Prostate gland (tissue), 2 donors: ENCODE measurements at regions not wholly inside any gene's neighbourhood (a gene's known extent, or its start where the extent isn't known, plus 50 kb on each side); places are given as distances from the start of the nearest gene placed in this dataset.

ENCODE experiments used
- DNase-seq: peaks from one replicate; pipeline ENCODE4 v3.0.0-alpha.2; 2019; ENCODE audit warnings: low spot score
- H3K27ac ChIP-seq, 2 donors: fragments of 200-600 bp; sonication (generic); 2 replicates each; pipeline ENCODE4 v1.5.1; 2017 to 2019
- H3K27me3 ChIP-seq: fragments of 200-600 bp; sonication (generic); replicated peaks from 2 replicates; pipeline ENCODE4 v1.5.1; 2019; ENCODE audit not compliant: insufficient read depth
- H3K36me3 ChIP-seq, 2 donors: fragments of 200-600 bp; sonication (generic); 1 replicate in 1 of 2; 2 replicates in 1 of 2; pipeline versions ENCODE4 v1.5.1 to v1.8.1; 2017 to 2019
- H3K4me1 ChIP-seq: fragments of 200-600 bp; sonication (generic); replicated peaks from 2 replicates; pipeline ENCODE4 v1.5.1; 2019
- H3K4me3 ChIP-seq, 2 donors: fragments of 200-600 bp; sonication (generic); 2 replicates each; pipeline ENCODE4 v1.5.1; 2017 to 2019
- H3K9me3 ChIP-seq: fragments of 200-600 bp; sonication (generic); 2 replicates; pipeline ENCODE4 v1.5.1; 2017
- POLR2A ChIP-seq: fragments of 450-650 bp; IDR thresholded peaks from one replicate; pipeline ENCODE4 v1.6.1; 2016; ENCODE audit warnings: antibody characterized with exemption, mild to moderate bottlenecking
- POLR2AphosphoS5 ChIP-seq: sonication (generic); formaldehyde crosslinking; IDR thresholded peaks from one replicate; pipeline ENCODE4 v1.6.1; 2017; ENCODE audit warnings: antibody characterized with exemption
- WGBS: methylation state at CpG from one replicate; pipeline ENCODE4 v1.1.5; 2018; 5-methylcytosine and 5-hydroxymethylcytosine counted together
- intact Hi-C: fragments of 100-400 bp; cut with DNase I; formaldehyde crosslinking; loops from one replicate; pipeline ENCODE4 v1.14.2; 2022
- TF ChIP-seq, protein P1 (sequence below), 4 experiments: fragments of 200-600 bp in 2 of 4; fragments of 450-650 bp in 2 of 4; sonication (generic) in 2 of 4; IDR thresholded peaks; 1 replicate in 3 of 4; 2 replicates in 1 of 4; pipeline ENCODE4 v1.5.1; 2016 to 2019; ENCODE audit warnings: antibody characterized with exemption in 4 of 4, mild to moderate bottlenecking in 2 of 4, moderate library complexity in 2 of 4

GRCh38 chr13:104694397-104694796 lies 1628.2 kb upstream of the SLC10A2 start:
- no peak for DNase-seq
- H3K27ac ChIP-seq = no peak overlapping the region
- TF ChIP-seq POLR2A (no peak), POLR2AphosphoS5 (no peak)
- TF ChIP-seq, protein P1, sequence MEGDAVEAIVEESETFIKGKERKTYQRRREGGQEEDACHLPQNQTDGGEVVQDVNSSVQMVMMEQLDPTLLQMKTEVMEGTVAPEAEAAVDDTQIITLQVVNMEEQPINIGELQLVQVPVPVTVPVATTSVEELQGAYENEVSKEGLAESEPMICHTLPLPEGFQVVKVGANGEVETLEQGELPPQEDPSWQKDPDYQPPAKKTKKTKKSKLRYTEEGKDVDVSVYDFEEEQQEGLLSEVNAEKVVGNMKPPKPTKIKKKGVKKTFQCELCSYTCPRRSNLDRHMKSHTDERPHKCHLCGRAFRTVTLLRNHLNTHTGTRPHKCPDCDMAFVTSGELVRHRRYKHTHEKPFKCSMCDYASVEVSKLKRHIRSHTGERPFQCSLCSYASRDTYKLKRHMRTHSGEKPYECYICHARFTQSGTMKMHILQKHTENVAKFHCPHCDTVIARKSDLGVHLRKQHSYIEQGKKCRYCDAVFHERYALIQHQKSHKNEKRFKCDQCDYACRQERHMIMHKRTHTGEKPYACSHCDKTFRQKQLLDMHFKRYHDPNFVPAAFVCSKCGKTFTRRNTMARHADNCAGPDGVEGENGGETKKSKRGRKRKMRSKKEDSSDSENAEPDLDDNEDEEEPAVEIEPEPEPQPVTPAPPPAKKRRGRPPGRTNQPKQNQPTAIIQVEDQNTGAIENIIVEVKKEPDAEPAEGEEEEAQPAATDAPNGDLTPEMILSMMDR (IDR thresholded peaks at IDR 0.05) = no peak
- intact Hi-C loops = no loop called here
- H3K4me1 ChIP-seq = no peaks in the 10 kb centered on the region
- H3K27me3 ChIP-seq = no peaks in the 10 kb centered on the region
- H3K9me3 ChIP-seq = no peaks in the 10 kb centered on the region
- H3K4me3 ChIP-seq = no peak overlapping the region
- H3K36me3 ChIP-seq = no peaks in the 10 kb centered on the region

DNA sequence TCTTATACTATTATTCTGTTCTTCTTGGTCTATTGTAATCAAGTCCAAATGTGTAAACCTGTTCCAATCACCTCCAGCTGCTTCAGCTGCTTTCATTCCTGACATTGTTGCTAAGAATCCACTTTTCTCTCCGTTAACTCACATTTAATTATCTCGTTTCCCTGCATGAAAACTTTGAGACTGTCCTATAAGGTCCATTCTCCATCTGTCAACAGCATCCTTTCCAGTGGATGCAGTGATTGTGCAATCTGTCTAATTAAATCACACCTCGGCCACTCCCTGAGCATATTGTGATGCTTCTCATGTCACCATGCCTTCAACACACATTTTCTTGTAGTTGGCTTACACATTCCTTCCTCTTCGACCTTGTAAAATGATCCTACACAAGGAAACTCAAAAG lies 1626.9 kb upstream of the SLC10A2 start:
- no peak for TF ChIP-seq POLR2AphosphoS5
- TF ChIP-seq, protein P1 (IDR thresholded peaks at IDR 0.05) = no peak
- TF ChIP-seq POLR2A = no peak
- Histone ChIP-seq H3K4me3 (no peak overlapping the region), H3K4me1 (no peaks in the 10 kb centered on the region), H3K27me3 (no peaks in the 10 kb centered on the region), H3K36me3 (no peaks in the 10 kb centered on the region), H3K27ac (no peak overlapping the region), H3K9me3 (no peaks in the 10 kb centered on the region)
- intact Hi-C loops = no loop called here
- WGBS = 85% methylated on average over 4 of the region's 4 CpGs
- no peak for DNase-seq

- DNase-seq = no peak
- no peak overlapping the region for H3K4me3 ChIP-seq
- H3K27ac ChIP-seq = no peak overlapping the region
- no peaks in the 10 kb centered on the region for H3K36me3 ChIP-seq
- TF ChIP-seq POLR2A (no peak), POLR2AphosphoS5 (no peak)
- TF ChIP-seq, protein P1 (IDR thresholded peaks at IDR 0.05) = no peak
- no peaks in the 10 kb centered on the region for H3K4me1 ChIP-seq
- H3K9me3 ChIP-seq = no peaks in the 10 kb centered on the region
- 63% methylated on average over 2 of the region's 2 CpGs for WGBS
- H3K27me3 ChIP-seq = no peaks in the 10 kb centered on the region
- intact Hi-C loops = no loop called here
These were observed 1625.7 kb upstream of the SLC10A2 start for GRCh38 chr13:104691767-104692467.

DNA sequence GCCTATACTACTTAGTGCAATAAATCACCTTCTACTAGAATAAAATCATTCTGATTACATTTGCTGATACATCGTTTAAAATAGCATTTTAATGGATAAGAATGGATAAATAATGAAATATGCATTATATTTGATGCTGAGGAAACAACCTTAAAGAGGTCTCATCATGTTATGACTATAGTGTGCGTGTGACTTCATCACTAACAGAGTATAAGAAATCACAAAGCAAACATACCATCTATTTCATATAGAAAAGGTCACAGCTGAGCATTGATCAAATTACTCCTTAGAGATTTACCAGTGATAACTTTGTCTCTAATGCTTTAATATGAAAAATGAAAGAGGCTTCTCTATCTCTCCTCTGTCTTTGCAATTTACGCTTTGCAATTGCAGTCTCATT lies 1620.3 kb upstream of the SLC10A2 start:
- no peak for TF ChIP-seq POLR2A
- Histone ChIP-seq H3K27ac (no peak overlapping the region), H3K36me3 (no peaks in the 10 kb centered on the region), H3K9me3 (no peaks in the 10 kb centered on the region), H3K27me3 (no peaks in the 10 kb centered on the region), H3K4me3 (no peak overlapping the region), H3K4me1 (no peaks in the 10 kb centered on the region)
- DNase-seq = no peak
- intact Hi-C loops = no loop called here
- WGBS = 82% methylated on average over 3 of the region's 3 CpGs

DNA sequence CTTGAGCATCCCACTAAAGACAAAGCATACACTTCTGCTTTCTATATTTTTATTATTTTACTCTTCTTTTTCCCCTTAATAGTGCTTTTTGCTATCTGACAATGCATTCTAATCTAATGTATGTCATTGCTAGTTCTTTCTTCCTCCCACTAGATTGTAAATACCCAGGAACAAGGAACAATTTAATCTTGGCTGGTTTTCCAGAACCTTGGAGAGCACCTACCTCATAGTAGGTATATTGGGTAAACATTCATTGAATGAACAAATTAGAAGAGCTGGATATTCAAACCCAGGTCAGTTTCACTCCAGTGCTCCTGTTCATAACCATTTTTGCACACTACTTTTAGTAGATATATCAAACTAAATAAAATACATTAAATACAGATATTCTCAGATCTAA lies 1617.6 kb upstream of the SLC10A2 start:
- intact Hi-C loops = no loop called here
- TF ChIP-seq POLR2AphosphoS5 (no peak), POLR2A (no peak)
- TF ChIP-seq, protein P1 (IDR thresholded peaks at IDR 0.05) = no peak
- H3K4me3 ChIP-seq = no peak overlapping the region
- no peaks in the 10 kb centered on the region for H3K27me3 ChIP-seq
- no peaks in the 10 kb centered on the region for H3K36me3 ChIP-seq
- H3K27ac ChIP-seq = no peak overlapping the region
- H3K4me1 ChIP-seq = no peaks in the 10 kb centered on the region
- DNase-seq = no peak
- no peaks in the 10 kb centered on the region for H3K9me3 ChIP-seq
